Progenitor cell of endocrine pancreas (in vitro differentiated cells): ENCODE measurements at regions not wholly inside any gene's neighbourhood (a gene's known extent, or its start where the extent isn't known, plus 50 kb on each side); places are given as distances from the start of the nearest gene placed in this dataset.

Experiments
- DNase-seq: peaks from one replicate; pipeline ENCODE4 v3.0.0; 2021; ENCODE audit warnings: low spot score; ENCODE audit not compliant: unreplicated experiment
- H3K27ac Mint-ChIP-seq: 2 replicates; pipeline ENCODE4 v1.8.0; 2021; ENCODE audit warnings: mild to moderate bottlenecking, moderate library complexity, mixed read lengths
- H3K27me3 Mint-ChIP-seq: 2 replicates; pipeline ENCODE4 v1.8.0; 2021; ENCODE audit warnings: mixed read lengths
- H3K36me3 Mint-ChIP-seq: 2 replicates; pipeline ENCODE4 v1.8.0; 2022; ENCODE audit warnings: mixed read lengths; ENCODE audit not compliant: insufficient read depth
- H3K4me1 Mint-ChIP-seq: 2 replicates; pipeline ENCODE4 v1.8.0; 2021; ENCODE audit warnings: low read depth, mixed read lengths
- H3K4me3 Mint-ChIP-seq: 2 replicates; pipeline ENCODE4 v1.8.0; 2021; ENCODE audit warnings: low read depth, mild to moderate bottlenecking, moderate library complexity, mixed read lengths
- H3K9me3 Mint-ChIP-seq: 2 replicates; pipeline ENCODE4 v1.8.0; 2021; ENCODE audit warnings: low read depth, mixed read lengths
- CTCF ChIP-seq: fragments of 200-600 bp; sonication (generic); IDR thresholded peaks from one replicate; pipeline ENCODE4 v1.5.0; 2021; ENCODE audit warnings: antibody characterized with exemption, mild to moderate bottlenecking; ENCODE audit not compliant: unreplicated experiment

GRCh38 chr4:33715841-33716395 lies 2528.4 kb downstream of the ARAP2 start:
- Mint-ChIP-seq H3K4me3 (no peak overlapping the region), H3K9me3 (peaks cover 17% of the 10 kb centered on the region)
- DNase-seq, result no peak

DNA sequence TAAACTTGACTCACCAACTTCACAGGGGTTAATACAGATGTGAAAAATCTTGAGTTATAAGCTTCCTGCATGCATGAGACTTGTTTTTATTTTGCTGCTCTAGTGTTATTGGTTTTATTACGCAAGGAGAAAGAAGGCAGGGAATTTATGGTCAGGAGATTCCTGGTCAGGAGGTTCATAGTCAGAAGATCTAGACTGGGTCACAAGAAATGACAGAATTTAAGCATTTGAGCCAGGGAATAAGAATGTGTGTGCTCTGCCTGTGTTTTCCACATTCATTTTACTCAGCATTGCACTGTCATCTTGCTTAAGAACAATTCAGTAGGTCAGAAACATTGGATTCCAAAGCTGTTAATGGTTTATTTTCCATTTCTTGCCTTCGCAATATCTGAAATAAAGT lies 2522.1 kb downstream of the ARAP2 start:
- TF ChIP-seq CTCF, result no peak
- no peak overlapping the region for H3K27ac Mint-ChIP-seq
- no peak for DNase-seq
- no peaks in the 10 kb centered on the region for H3K36me3 Mint-ChIP-seq
- no peak overlapping the region for H3K4me3 Mint-ChIP-seq
- no peaks in the 10 kb centered on the region for H3K27me3 Mint-ChIP-seq
- H3K4me1 Mint-ChIP-seq, result no peaks in the 10 kb centered on the region
- peaks cover 5% of the 10 kb centered on the region for H3K9me3 Mint-ChIP-seq

More at GRCh38 chr4:33715841-33716395, 2528.4 kb downstream of the ARAP2 start:
- Mint-ChIP-seq H3K36me3 (no peaks in the 10 kb centered on the region), H3K4me1 (no peaks in the 10 kb centered on the region), H3K27ac (no peak overlapping the region), H3K27me3 (no peaks in the 10 kb centered on the region)
- no peak for TF ChIP-seq CTCF

GRCh38 chr4:33722800-33723516 lies 2521.4 kb downstream of the ARAP2 start:
- H3K4me3 Mint-ChIP-seq, result no peak overlapping the region
- no peak overlapping the region for H3K27ac Mint-ChIP-seq
- DNase-seq, result no peak
- no peaks in the 10 kb centered on the region for H3K36me3 Mint-ChIP-seq
- TF ChIP-seq CTCF, result no peak
- no peaks in the 10 kb centered on the region for H3K27me3 Mint-ChIP-seq
- H3K4me1 Mint-ChIP-seq, result no peaks in the 10 kb centered on the region
- H3K9me3 Mint-ChIP-seq, result no peaks in the 10 kb centered on the region

GRCh38 chr4:33724685-33725084 lies 2519.6 kb downstream of the ARAP2 start:
- Mint-ChIP-seq H3K27me3 (no peaks in the 10 kb centered on the region), H3K4me1 (no peaks in the 10 kb centered on the region), H3K36me3 (no peaks in the 10 kb centered on the region), H3K9me3 (no peaks in the 10 kb centered on the region), H3K4me3 (no peak overlapping the region), H3K27ac (no peak overlapping the region)
- no peak for DNase-seq
- TF ChIP-seq CTCF, result no peak

- H3K9me3 Mint-ChIP-seq, result peaks cover 4% of the 10 kb centered on the region
- no peaks in the 10 kb centered on the region for H3K4me1 Mint-ChIP-seq
- H3K4me3 Mint-ChIP-seq, result no peak overlapping the region
- no peak overlapping the region for H3K27ac Mint-ChIP-seq
- no peaks in the 10 kb centered on the region for H3K27me3 Mint-ChIP-seq
- H3K36me3 Mint-ChIP-seq, result no peaks in the 10 kb centered on the region
- no peak for DNase-seq
- TF ChIP-seq CTCF, result no peak
Observed at GRCh38 chr4:33725861-33726260, 2518.5 kb downstream of the ARAP2 start.
